SK-N-SH (cell line): ENCODE measurements at regions not wholly inside any gene's neighbourhood (a gene's known extent, or its start where the extent isn't known, plus 50 kb on each side); places are given as distances from the start of the nearest gene placed in this dataset.

Experiments
- CTCF ChIA-PET: fragments of 300-600, 350-600 bp; formaldehyde crosslinking; extraction: SDS; loops from one replicate; lab custom pipeline; 2021; lab: Yijun Ruan, JAX
- POLR2A ChIA-PET: fragments of 350-600 bp; sonication (Branson Sonifier 250); formaldehyde crosslinking; extraction: SDS; loops from one replicate; lab custom pipeline; 2020; ENCODE audit warnings: antibody characterized with exemption, inconsistent platforms; lab: Yijun Ruan, JAX
- DNase-seq: peaks from one replicate; pipeline ENCODE4 v3.0.0; 2012
- H2AFZ ChIP-seq: fragments of 200-600 bp; sonication (generic); 2 replicates; pipeline ENCODE4 v1.8.1; 2016; ENCODE audit warnings: antibody characterized with exemption, mild to moderate bottlenecking, low read depth
- H3F3A ChIP-seq: fragments of 200-600 bp; sonication (generic); replicated peaks from 2 replicates; pipeline ENCODE3; 2016; ENCODE audit warnings: antibody characterized with exemption, mild to moderate bottlenecking; ENCODE audit not compliant: insufficient read depth
- H3K27ac ChIP-seq, 2 experiments: fragments of 200-500 bp in 1 of 2; fragments of 200-600 bp in 1 of 2; sonication (Bioruptor generic) in 1 of 2; sonication (generic), shearing (Covaris generic) in 1 of 2; 2 replicates each; pipeline versions ENCODE4 v1.5.1 to v1.6.1; 2014 to 2016; ENCODE audit warnings: low read depth in 2 of 2, inconsistent platforms in 1 of 2, low read length in 1 of 2, mild to moderate bottlenecking in 1 of 2, mixed read lengths in 1 of 2
- H3K27me3 ChIP-seq: fragments of 200-600 bp; sonication (generic), shearing (Covaris generic); 2 replicates; pipeline ENCODE4 v1.6.1; 2016; ENCODE audit warnings: mixed run types; ENCODE audit not compliant: insufficient read depth
- H3K36me3 ChIP-seq, 2 experiments: fragments of 200-500 bp in 1 of 2; fragments of 200-600 bp in 1 of 2; sonication (Bioruptor generic) in 1 of 2; sonication (generic) in 1 of 2; replicated peaks in 1 of 2; 2 replicates each; pipeline versions ENCODE3 to v1.5.1; 2014 to 2016; ENCODE audit warnings: low read length in 1 of 2, mild to moderate bottlenecking in 1 of 2; ENCODE audit not compliant: insufficient read depth in 2 of 2, control insufficient read depth in 1 of 2
- H3K4me1 ChIP-seq, 2 experiments: fragments of 200-500 bp in 1 of 2; fragments of 200-600 bp in 1 of 2; sonication (Bioruptor generic) in 1 of 2; sonication (generic), shearing (Covaris generic) in 1 of 2; 2 replicates each; pipeline versions ENCODE4 v1.5.1 to v1.6.1; 2014 to 2016; ENCODE audit warnings: low read depth in 1 of 2, low read length in 1 of 2, mixed run types in 1 of 2; ENCODE audit not compliant: insufficient read depth in 2 of 2, control insufficient read depth in 1 of 2
- H3K4me2 ChIP-seq: fragments of 200-600 bp; sonication (generic), shearing (Covaris generic); 2 replicates; pipeline ENCODE4 v1.6.1; 2017; ENCODE audit warnings: mixed run types
- H3K4me3 ChIP-seq, 2 experiments: fragments of 200-500 bp in 1 of 2; fragments of 200-600 bp in 1 of 2; sonication (Bioruptor generic) in 1 of 2; sonication (generic), shearing (Covaris generic) in 1 of 2; 2 replicates each; pipeline versions ENCODE4 v1.5.1 to v1.8.1; 2014 to 2016; ENCODE audit warnings: low read depth in 2 of 2, inconsistent platforms in 1 of 2, low read length in 1 of 2, mild to moderate bottlenecking in 1 of 2, mixed read lengths in 1 of 2, moderate library complexity in 1 of 2
- H3K79me2 ChIP-seq: fragments of 200-600 bp; sonication (generic); 2 replicates; pipeline ENCODE4 v1.8.1; 2017; ENCODE audit warnings: mild to moderate bottlenecking; ENCODE audit not compliant: insufficient read depth
- H3K9ac ChIP-seq: fragments of 200-600 bp; sonication (generic); 2 replicates; pipeline ENCODE4 v1.6.1; 2017; ENCODE audit warnings: mixed run types
- H3K9me2 ChIP-seq: fragments of 200-600 bp; sonication (generic); 2 replicates; pipeline ENCODE4 v1.6.1; 2017; ENCODE audit warnings: mixed run types
- H3K9me3 ChIP-seq: fragments of 200-600 bp; sonication (generic); 2 replicates; pipeline ENCODE4 v1.6.1; 2017; ENCODE audit warnings: mixed run types, mild to moderate bottlenecking, moderate library complexity
- H4K20me1 ChIP-seq: fragments of 200-600 bp; sonication (generic); 2 replicates; pipeline ENCODE4 v1.6.1; 2017; ENCODE audit warnings: mild to moderate bottlenecking, mixed run types; ENCODE audit not compliant: insufficient read depth
- CHD2 ChIP-seq: fragments of 150-350 bp; IDR thresholded peaks from 2 replicates; pipeline ENCODE4 v1.6.1; 2018; ENCODE audit warnings: low read length; ENCODE audit not compliant: partially characterized antibody
- EZH2phosphoT487 ChIP-seq: fragments of 200-600 bp; sonication (generic); IDR thresholded peaks from 2 replicates; pipeline ENCODE4 v1.6.1; 2017; ENCODE audit warnings: low read depth, mixed run types, mild to moderate bottlenecking, antibody characterized with exemption, moderate library complexity, borderline replicate concordance
- FOSL2 ChIP-seq: IDR thresholded peaks from 2 replicates; pipeline ENCODE4 v1.4.0; 2012; ENCODE audit warnings: low read depth, mild to moderate bottlenecking, moderate library complexity, borderline replicate concordance
- FOXJ3 ChIP-seq: sonication (generic); formaldehyde crosslinking; IDR thresholded peaks from 2 replicates; pipeline ENCODE4 v1.5.1; 2020; ENCODE audit warnings: mild to moderate bottlenecking, missing genetic modification reagents
- FOXM1 ChIP-seq: IDR thresholded peaks from 2 replicates; pipeline ENCODE4 v1.4.0; 2012; ENCODE audit warnings: low read depth, mild to moderate bottlenecking
- JUND ChIP-seq: IDR thresholded peaks from 2 replicates; pipeline ENCODE4 v1.4.0; 2012
- MEF2A ChIP-seq: IDR thresholded peaks from 2 replicates; pipeline ENCODE4 v1.4.0; 2012; ENCODE audit warnings: low read depth, borderline replicate concordance
- MXI1 ChIP-seq: IDR thresholded peaks from 2 replicates; pipeline ENCODE4 v1.6.1; 2012; ENCODE audit warnings: mild to moderate bottlenecking, low read depth, low read length, improper control_type of control experiment
- NFIC ChIP-seq: IDR thresholded peaks from 2 replicates; pipeline ENCODE4 v1.4.0; 2012; ENCODE audit warnings: borderline replicate concordance
- NRF1 ChIP-seq: IDR thresholded peaks from 2 replicates; pipeline ENCODE4 v1.6.1; 2012; ENCODE audit warnings: low read depth, mild to moderate bottlenecking, low read length
- RAD21 ChIP-seq: IDR thresholded peaks from 2 replicates; pipeline ENCODE4 v1.6.1; 2012; ENCODE audit warnings: mild to moderate bottlenecking, low read length
- RCOR1 ChIP-seq: fragments of 150-350 bp; IDR thresholded peaks from 2 replicates; pipeline ENCODE4 v1.6.1; 2017; ENCODE audit warnings: antibody characterized with exemption, low read length
- RFX5 ChIP-seq: IDR thresholded peaks from 2 replicates; pipeline ENCODE4 v1.6.1; 2012; ENCODE audit warnings: mild to moderate bottlenecking, improper control_type of control experiment, low read length
- RXRA ChIP-seq: IDR thresholded peaks from 2 replicates; pipeline ENCODE4 v1.4.0; 2012; ENCODE audit warnings: low read depth, mild to moderate bottlenecking, borderline replicate concordance
- SIN3A ChIP-seq: IDR thresholded peaks from 2 replicates; pipeline ENCODE4 v1.6.1; 2012; ENCODE audit warnings: low read depth, mild to moderate bottlenecking, low read length, moderate library complexity, borderline replicate concordance
- SMC3 ChIP-seq: IDR thresholded peaks from 2 replicates; pipeline ENCODE4 v1.6.1; 2012; ENCODE audit warnings: low read depth, low read length, improper control_type of control experiment
- TAF1 ChIP-seq: IDR thresholded peaks from 2 replicates; pipeline ENCODE4 v1.6.1; 2012; ENCODE audit warnings: low read depth, mild to moderate bottlenecking, low read length, moderate library complexity, borderline replicate concordance
- TCF12 ChIP-seq: IDR thresholded peaks from 2 replicates; pipeline ENCODE4 v1.4.0; 2012
- TEAD4 ChIP-seq: IDR thresholded peaks from 2 replicates; pipeline ENCODE4 v1.4.0; 2012; ENCODE audit warnings: mild to moderate bottlenecking, borderline replicate concordance; ENCODE audit not compliant: insufficient read depth
- WGBS: methylation state at CpG from one replicate; pipeline ENCODE4 v1.1.6; 2017; ENCODE audit warnings: low lambda C conversion rate; 5-methylcytosine and 5-hydroxymethylcytosine counted together
- TF ChIP-seq, protein P1 (sequence below): IDR thresholded peaks from 2 replicates; pipeline ENCODE4 v1.4.0; 2012; ENCODE audit warnings: low read depth, borderline replicate concordance
- TF ChIP-seq, protein P2 (sequence below): fragments of 150-350 bp; IDR thresholded peaks from 2 replicates; pipeline ENCODE4 v1.6.1; 2017; ENCODE audit warnings: antibody characterized with exemption, low read length, low read depth, borderline replicate concordance
- TF ChIP-seq, protein P3 (sequence below): IDR thresholded peaks from 2 replicates; pipeline ENCODE4 v1.4.0; 2012; ENCODE audit warnings: low read depth, borderline replicate concordance
- TF ChIP-seq, protein P4 (sequence below): fragments of 200-600 bp; sonication (generic); IDR thresholded peaks from 2 replicates; pipeline ENCODE4 v1.6.1; 2017; ENCODE audit warnings: antibody characterized with exemption, mild to moderate bottlenecking, moderate library complexity
- TF ChIP-seq, protein P5 (sequence below): IDR thresholded peaks from 2 replicates; pipeline ENCODE4 v1.4.0; 2012; ENCODE audit warnings: low read depth

DNA sequence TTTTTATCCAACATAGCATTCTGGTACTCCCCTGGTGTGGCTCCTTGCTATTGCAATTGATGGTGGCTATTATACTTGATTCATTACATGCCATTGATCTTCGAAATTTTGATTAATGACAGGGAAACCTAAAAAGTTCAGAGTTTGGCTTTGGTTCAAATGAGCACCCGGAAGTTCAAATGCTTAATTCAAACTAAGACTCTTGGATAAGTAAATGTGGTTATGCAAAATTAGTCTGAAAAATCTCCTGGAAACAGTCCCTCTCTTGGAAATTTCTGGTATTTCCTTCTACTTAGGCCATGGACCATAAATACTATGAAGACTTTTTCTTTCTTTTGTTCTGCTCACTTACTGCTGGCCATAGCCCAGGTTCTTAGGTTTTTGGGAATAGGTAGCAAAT lies 65.3 kb upstream of the SMIM21 start:
- no peaks in the 10 kb centered on the region for H3K79me2 ChIP-seq
- CTCF ChIA-PET = no interaction called here
- H3K27me3 ChIP-seq = no peaks in the 10 kb centered on the region
- no peak for DNase-seq
- H3K4me1 ChIP-seq = no peaks in the 10 kb centered on the region
- TF ChIP-seq, protein P1, sequence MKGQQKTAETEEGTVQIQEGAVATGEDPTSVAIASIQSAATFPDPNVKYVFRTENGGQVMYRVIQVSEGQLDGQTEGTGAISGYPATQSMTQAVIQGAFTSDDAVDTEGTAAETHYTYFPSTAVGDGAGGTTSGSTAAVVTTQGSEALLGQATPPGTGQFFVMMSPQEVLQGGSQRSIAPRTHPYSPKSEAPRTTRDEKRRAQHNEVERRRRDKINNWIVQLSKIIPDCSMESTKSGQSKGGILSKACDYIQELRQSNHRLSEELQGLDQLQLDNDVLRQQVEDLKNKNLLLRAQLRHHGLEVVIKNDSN = no peak
- TF ChIP-seq TAF1 (no peak), TEAD4 (no peak), FOXM1 (no peak), EZH2phosphoT487 (no peak), RAD21 (no peak), RCOR1 (no peak), TCF12 (no peak), SIN3A (no peak), NRF1 (no peak), RFX5 (no peak), FOSL2 (no peak), JUND (no peak), NFIC (no peak), RXRA (no peak)
- TF ChIP-seq, protein P2, sequence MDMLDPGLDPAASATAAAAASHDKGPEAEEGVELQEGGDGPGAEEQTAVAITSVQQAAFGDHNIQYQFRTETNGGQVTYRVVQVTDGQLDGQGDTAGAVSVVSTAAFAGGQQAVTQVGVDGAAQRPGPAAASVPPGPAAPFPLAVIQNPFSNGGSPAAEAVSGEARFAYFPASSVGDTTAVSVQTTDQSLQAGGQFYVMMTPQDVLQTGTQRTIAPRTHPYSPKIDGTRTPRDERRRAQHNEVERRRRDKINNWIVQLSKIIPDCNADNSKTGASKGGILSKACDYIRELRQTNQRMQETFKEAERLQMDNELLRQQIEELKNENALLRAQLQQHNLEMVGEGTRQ = no peak
- TF ChIP-seq, protein P3, sequence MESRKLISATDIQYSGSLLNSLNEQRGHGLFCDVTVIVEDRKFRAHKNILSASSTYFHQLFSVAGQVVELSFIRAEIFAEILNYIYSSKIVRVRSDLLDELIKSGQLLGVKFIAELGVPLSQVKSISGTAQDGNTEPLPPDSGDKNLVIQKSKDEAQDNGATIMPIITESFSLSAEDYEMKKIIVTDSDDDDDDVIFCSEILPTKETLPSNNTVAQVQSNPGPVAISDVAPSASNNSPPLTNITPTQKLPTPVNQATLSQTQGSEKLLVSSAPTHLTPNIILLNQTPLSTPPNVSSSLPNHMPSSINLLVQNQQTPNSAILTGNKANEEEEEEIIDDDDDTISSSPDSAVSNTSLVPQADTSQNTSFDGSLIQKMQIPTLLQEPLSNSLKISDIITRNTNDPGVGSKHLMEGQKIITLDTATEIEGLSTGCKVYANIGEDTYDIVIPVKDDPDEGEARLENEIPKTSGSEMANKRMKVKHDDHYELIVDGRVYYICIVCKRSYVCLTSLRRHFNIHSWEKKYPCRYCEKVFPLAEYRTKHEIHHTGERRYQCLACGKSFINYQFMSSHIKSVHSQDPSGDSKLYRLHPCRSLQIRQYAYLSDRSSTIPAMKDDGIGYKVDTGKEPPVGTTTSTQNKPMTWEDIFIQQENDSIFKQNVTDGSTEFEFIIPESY = no peak
- no peaks in the 10 kb centered on the region for H3K9me3 ChIP-seq
- no peak overlapping the region for H3K4me2 ChIP-seq
- no peak overlapping the region for H3K4me3 ChIP-seq
- WGBS = 59% methylated on average over 2 of the region's 2 CpGs
- no peaks in the 10 kb centered on the region for H4K20me1 ChIP-seq
- POLR2A ChIA-PET = no interaction called here
- H3K9ac ChIP-seq = no peak overlapping the region
- H2AFZ ChIP-seq = no peak overlapping the region
- no peaks in the 10 kb centered on the region for H3K9me2 ChIP-seq
- H3K36me3 ChIP-seq = no peaks in the 10 kb centered on the region
- no peak overlapping the region for H3K27ac ChIP-seq
- peaks cover 15% of the 10 kb centered on the region for H3F3A ChIP-seq

DNA sequence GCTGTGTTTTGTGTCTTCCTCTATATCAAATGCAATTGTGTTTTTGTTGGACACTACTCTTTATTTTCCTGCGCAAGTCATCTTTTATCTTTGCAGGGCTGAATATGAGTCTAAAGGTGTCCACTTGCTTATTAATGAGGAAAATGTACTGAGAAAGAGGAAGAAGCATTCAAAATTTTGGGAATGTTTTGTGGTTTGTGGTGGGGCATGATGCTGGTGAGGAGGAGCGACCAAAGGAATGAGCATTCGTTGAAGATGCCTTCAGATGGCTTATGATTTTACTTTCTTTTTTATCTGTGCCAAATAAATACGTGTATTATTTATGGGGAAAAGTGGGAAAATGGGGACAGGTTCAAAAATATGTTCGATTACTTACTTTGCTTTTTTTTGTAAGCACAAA lies 63.9 kb upstream of the SMIM21 start:
- no peak for DNase-seq
- Histone ChIP-seq H2AFZ (no peak overlapping the region; the same call in 1 of the 2 replicates), H3K36me3 (no peaks in the 10 kb centered on the region), H3K9ac (no peak overlapping the region), H3K4me1 (no peaks in the 10 kb centered on the region), H4K20me1 (no peaks in the 10 kb centered on the region), H3K27ac (no peak overlapping the region), H3K9me2 (no peaks in the 10 kb centered on the region), H3K9me3 (no peaks in the 10 kb centered on the region), H3K4me2 (no peak overlapping the region), H3F3A (peaks cover 15% of the 10 kb centered on the region), H3K27me3 (no peaks in the 10 kb centered on the region), H3K79me2 (no peaks in the 10 kb centered on the region), H3K4me3 (no peak overlapping the region)
- POLR2A ChIA-PET = no interaction called here
- 80% methylated on average over 5 of the region's 5 CpGs for WGBS
- CTCF ChIA-PET = no interaction called here
- TF ChIP-seq TEAD4 (no peak), RXRA (no peak), MXI1 (no peak), RCOR1 (no peak), EZH2phosphoT487 (no peak), NRF1 (no peak), MEF2A (no peak), CHD2 (no peak), FOXJ3 (no peak), RAD21 (no peak), SMC3 (no peak)
- TF ChIP-seq, protein P4, sequence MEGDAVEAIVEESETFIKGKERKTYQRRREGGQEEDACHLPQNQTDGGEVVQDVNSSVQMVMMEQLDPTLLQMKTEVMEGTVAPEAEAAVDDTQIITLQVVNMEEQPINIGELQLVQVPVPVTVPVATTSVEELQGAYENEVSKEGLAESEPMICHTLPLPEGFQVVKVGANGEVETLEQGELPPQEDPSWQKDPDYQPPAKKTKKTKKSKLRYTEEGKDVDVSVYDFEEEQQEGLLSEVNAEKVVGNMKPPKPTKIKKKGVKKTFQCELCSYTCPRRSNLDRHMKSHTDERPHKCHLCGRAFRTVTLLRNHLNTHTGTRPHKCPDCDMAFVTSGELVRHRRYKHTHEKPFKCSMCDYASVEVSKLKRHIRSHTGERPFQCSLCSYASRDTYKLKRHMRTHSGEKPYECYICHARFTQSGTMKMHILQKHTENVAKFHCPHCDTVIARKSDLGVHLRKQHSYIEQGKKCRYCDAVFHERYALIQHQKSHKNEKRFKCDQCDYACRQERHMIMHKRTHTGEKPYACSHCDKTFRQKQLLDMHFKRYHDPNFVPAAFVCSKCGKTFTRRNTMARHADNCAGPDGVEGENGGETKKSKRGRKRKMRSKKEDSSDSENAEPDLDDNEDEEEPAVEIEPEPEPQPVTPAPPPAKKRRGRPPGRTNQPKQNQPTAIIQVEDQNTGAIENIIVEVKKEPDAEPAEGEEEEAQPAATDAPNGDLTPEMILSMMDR = no peak
- TF ChIP-seq, protein P5, sequence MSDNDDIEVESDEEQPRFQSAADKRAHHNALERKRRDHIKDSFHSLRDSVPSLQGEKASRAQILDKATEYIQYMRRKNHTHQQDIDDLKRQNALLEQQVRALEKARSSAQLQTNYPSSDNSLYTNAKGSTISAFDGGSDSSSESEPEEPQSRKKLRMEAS = no peak
